HG03066 (cell line): ENCODE measurements at regions not wholly inside any gene's neighbourhood (a gene's known extent, or its start where the extent isn't known, plus 50 kb on each side); places are given as distances from the start of the nearest gene placed in this dataset.
"Not testable (repeated sequence)": the region's sequence is repeated elsewhere in the genome, so short reads cannot be mapped to it uniquely, and the experiment has no call there.

Experiments used
- ATAC-seq: cut with Tn5 transposase; IDR thresholded peaks from one replicate; pipeline ENCODE4 v1.9.1; 2021; ENCODE audit warnings: low read depth; ENCODE audit not compliant: unreplicated experiment

GRCh38 chr22:15832235-15832634 is 142.4 kb downstream of the POTEH start:
- ATAC-seq, result not testable (repeated sequence)

GRCh38 chr22:15835729-15836128 is 145.9 kb downstream of the POTEH start:
- ATAC-seq, result not testable (repeated sequence)

GRCh38 chr22:15849772-15850171 is 159.9 kb downstream of the POTEH start:
- ATAC-seq, result not testable (repeated sequence)

GRCh38 chr22:15853716-15854373 is 164.0 kb downstream of the POTEH start:
- ATAC-seq, result not testable (repeated sequence)

- ATAC-seq, result not testable (repeated sequence)
Observed at GRCh38 chr22:15854421-15854820, 164.6 kb downstream of the POTEH start.

GRCh38 chr22:15854978-15855377 is 165.2 kb downstream of the POTEH start:
- not testable (repeated sequence) for ATAC-seq

- ATAC-seq, result not testable (repeated sequence)
Observed at GRCh38 chr22:15880926-15881325, 191.1 kb downstream of the POTEH start.

- not testable (repeated sequence) for ATAC-seq
Observed at GRCh38 chr22:15904326-15904725, 214.5 kb downstream of the POTEH start.

GRCh38 chr22:15911704-15912103 is 221.9 kb downstream of the POTEH start:
- not testable (repeated sequence) for ATAC-seq

GRCh38 chr22:15919120-15919519 is 229.3 kb downstream of the POTEH start:
- ATAC-seq, result not testable (repeated sequence)

- ATAC-seq, result not testable (repeated sequence)
Observed at GRCh38 chr22:15920941-15921340, 231.1 kb downstream of the POTEH start.

GRCh38 chr22:15922132-15922531 is 232.3 kb downstream of the POTEH start:
- ATAC-seq, result not testable (repeated sequence)

GRCh38 chr22:15922666-15923065 is 232.8 kb downstream of the POTEH start:
- not testable (repeated sequence) for ATAC-seq

GRCh38 chr22:15924820-15925219 is 235.0 kb downstream of the POTEH start:
- ATAC-seq, result not testable (repeated sequence)

GRCh38 chr22:15927172-15927571 is 237.3 kb downstream of the POTEH start:
- not testable (repeated sequence) for ATAC-seq
